Large intestine (tissue), 3 donors: ENCODE measurements at regions not wholly inside any gene's neighbourhood (a gene's known extent, or its start where the extent isn't known, plus 50 kb on each side); places are given as distances from the start of the nearest gene placed in this dataset.

Experiments used
- DNase-seq, 2 donors: peaks; one replicate each; pipeline versions ENCODE4 v3.0.0 to v3.0.0-alpha.2; 2013
- H3K27ac ChIP-seq: one replicate; pipeline ENCODE4 v1.5.1; 2013; ENCODE audit warnings: low read length
- H3K27me3 ChIP-seq: 2 replicates; pipeline ENCODE4 v1.6.1; 2013; ENCODE audit warnings: low read length; ENCODE audit not compliant: control insufficient read depth, insufficient read depth
- H3K36me3 ChIP-seq: 2 replicates; pipeline ENCODE4 v1.6.1; 2013; ENCODE audit warnings: low read length; ENCODE audit not compliant: control insufficient read depth, insufficient read depth
- H3K4me1 ChIP-seq: one replicate; pipeline ENCODE4 v1.6.1; 2013; ENCODE audit warnings: low read length; ENCODE audit not compliant: control insufficient read depth, insufficient read depth
- H3K4me3 ChIP-seq: one replicate; pipeline ENCODE4 v1.5.1; 2013; ENCODE audit warnings: low read length
- H3K9me3 ChIP-seq: one replicate; pipeline ENCODE4 v1.6.1; 2013; ENCODE audit warnings: mild to moderate bottlenecking, low read depth, low read length, moderate library complexity; ENCODE audit not compliant: control insufficient read depth
- WGBS: methylation state at CpG from one replicate; pipeline ENCODE4 v1.1.5; 2013; ENCODE audit warnings: low lambda C conversion rate; ENCODE audit not compliant: insufficient coverage; 5-methylcytosine and 5-hydroxymethylcytosine counted together

GRCh38 chr5:33299621-33300208 is 141.1 kb upstream of the TARS1 start:
- H3K4me1 ChIP-seq, result no peaks in the 10 kb centered on the region
- H3K9me3 ChIP-seq, result peaks cover 3% of the 10 kb centered on the region
- no peak overlapping the region for H3K4me3 ChIP-seq
- H3K27me3 ChIP-seq, result no peaks in the 10 kb centered on the region
- WGBS, result 0% methylated on average over 3 of the region's 5 CpGs
- no peaks in the 10 kb centered on the region for H3K36me3 ChIP-seq
- H3K27ac ChIP-seq, result no peak overlapping the region
- DNase-seq, result peak in 1 of 2 donors; percentile 24

- peaks cover 3% of the 10 kb centered on the region for H3K9me3 ChIP-seq
- no peaks in the 10 kb centered on the region for H3K4me1 ChIP-seq
- no CpG with 5 or more reads among the region's 3 CpGs for WGBS
- no peak overlapping the region for H3K4me3 ChIP-seq
- DNase-seq, result no peak
- H3K36me3 ChIP-seq, result no peaks in the 10 kb centered on the region
- H3K27me3 ChIP-seq, result no peaks in the 10 kb centered on the region
- no peak overlapping the region for H3K27ac ChIP-seq
These were observed 140.5 kb upstream of the TARS1 start for GRCh38 chr5:33300209-33300742.

- Histone ChIP-seq H3K27me3 (no peaks in the 10 kb centered on the region), H3K4me3 (no peak overlapping the region), H3K27ac (no peak overlapping the region), H3K9me3 (no peaks in the 10 kb centered on the region), H3K4me1 (peaks cover 9% of the 10 kb centered on the region), H3K36me3 (no peaks in the 10 kb centered on the region)
- no peak for DNase-seq
- 86% methylated on average over 1 of the region's 1 CpG for WGBS
These were observed 137.1 kb upstream of the TARS1 start for GRCh38 chr5:33303579-33304095.

DNA sequence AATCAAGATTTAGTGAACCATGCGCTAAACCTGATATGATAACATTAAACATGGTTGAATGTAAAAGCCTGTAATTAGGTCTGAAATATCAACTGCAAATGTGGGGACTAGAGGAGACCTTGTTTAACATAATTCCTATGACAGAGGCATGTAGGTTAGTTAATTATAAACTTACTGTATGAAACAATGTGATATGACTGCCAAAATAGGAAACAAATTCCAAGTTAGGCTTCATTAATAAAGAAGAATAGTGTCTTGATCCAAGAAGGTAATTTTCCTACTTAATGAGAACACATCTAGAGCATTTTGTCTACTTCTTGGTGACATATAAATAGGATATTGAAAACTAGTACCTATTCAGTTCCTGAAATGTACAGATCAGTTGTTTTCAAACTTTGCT is 136.2 kb upstream of the TARS1 start:
- no peak overlapping the region for H3K27ac ChIP-seq
- H3K4me1 ChIP-seq, result peaks cover 14% of the 10 kb centered on the region

DNA sequence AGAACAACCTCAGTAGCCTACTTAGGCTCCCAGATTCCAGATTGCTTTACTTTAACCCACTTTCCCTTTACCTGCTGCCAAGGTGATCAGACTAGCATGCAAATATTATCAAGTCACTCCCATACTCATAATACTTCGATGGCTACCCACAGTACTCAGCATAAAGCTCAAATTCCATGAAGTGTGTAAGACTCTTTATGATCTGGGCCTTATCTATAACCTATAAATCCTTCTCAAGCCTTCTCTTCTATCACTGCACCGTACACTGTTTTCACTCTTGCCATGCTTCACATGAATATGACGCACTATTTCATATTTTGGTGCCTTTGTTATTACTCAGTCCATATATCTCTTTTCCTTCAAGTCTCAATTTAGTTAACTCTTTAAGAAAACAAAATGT is 135.2 kb upstream of the TARS1 start:
- Histone ChIP-seq H3K4me1 (peaks cover 19% of the 10 kb centered on the region), H3K9me3 (no peaks in the 10 kb centered on the region), H3K27me3 (no peaks in the 10 kb centered on the region), H3K4me3 (no peak overlapping the region), H3K36me3 (no peaks in the 10 kb centered on the region), H3K27ac (no peak overlapping the region)
- peak; percentile 33 to 62 for DNase-seq
- WGBS, result 40% methylated on average over 2 of the region's 3 CpGs

More for the DNA sequence above, 136.2 kb upstream of the TARS1 start:
- DNase-seq, result no peak
- 57% methylated on average over 1 of the region's 1 CpG for WGBS
- no peaks in the 10 kb centered on the region for H3K27me3 ChIP-seq
- H3K9me3 ChIP-seq, result no peaks in the 10 kb centered on the region
- H3K4me3 ChIP-seq, result no peak overlapping the region
- H3K36me3 ChIP-seq, result no peaks in the 10 kb centered on the region

DNA sequence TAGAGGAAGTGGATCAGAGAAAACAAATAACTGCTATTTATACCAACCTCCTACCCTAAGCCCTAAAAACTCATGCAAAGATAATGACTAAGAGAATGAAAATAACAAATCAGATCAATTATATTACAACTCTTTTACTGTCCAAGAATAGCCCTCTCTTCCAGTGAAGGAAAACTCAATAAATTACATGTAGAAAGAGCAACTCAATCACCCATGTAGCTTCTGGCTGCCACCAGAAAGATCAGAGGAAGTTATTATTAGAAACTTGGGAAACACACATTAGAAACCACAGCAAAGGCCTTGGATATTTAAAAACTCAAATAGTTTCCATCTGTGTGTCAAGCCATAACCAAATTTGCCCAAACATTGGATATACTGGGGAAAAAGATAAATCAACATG is 134.0 kb upstream of the TARS1 start:
- Histone ChIP-seq H3K27me3 (no peaks in the 10 kb centered on the region), H3K36me3 (no peaks in the 10 kb centered on the region), H3K27ac (no peak overlapping the region), H3K9me3 (no peaks in the 10 kb centered on the region), H3K4me1 (peaks cover 19% of the 10 kb centered on the region), H3K4me3 (no peak overlapping the region)
- DNase-seq, result no peak

- Histone ChIP-seq H3K27ac (peak overlapping the region; percentile 52), H3K36me3 (no peaks in the 10 kb centered on the region), H3K9me3 (no peaks in the 10 kb centered on the region), H3K4me1 (peaks cover 19% of the 10 kb centered on the region), H3K27me3 (no peaks in the 10 kb centered on the region), H3K4me3 (no peak overlapping the region)
- WGBS, result no CpG with 5 or more reads among the region's 1 CpG
- no peak for DNase-seq
These were observed 132.2 kb upstream of the TARS1 start for GRCh38 chr5:33308586-33308985.

- Histone ChIP-seq H3K36me3 (no peaks in the 10 kb centered on the region), H3K4me1 (peaks cover 19% of the 10 kb centered on the region), H3K27ac (peak overlapping the region; percentile 52), H3K4me3 (no peak overlapping the region), H3K27me3 (no peaks in the 10 kb centered on the region), H3K9me3 (no peaks in the 10 kb centered on the region)
- WGBS, result 17% methylated on average over 1 of the region's 2 CpGs
- peak; percentile 55 to 75 for DNase-seq
These were observed 131.7 kb upstream of the TARS1 start for GRCh38 chr5:33309068-33309467.

DNA sequence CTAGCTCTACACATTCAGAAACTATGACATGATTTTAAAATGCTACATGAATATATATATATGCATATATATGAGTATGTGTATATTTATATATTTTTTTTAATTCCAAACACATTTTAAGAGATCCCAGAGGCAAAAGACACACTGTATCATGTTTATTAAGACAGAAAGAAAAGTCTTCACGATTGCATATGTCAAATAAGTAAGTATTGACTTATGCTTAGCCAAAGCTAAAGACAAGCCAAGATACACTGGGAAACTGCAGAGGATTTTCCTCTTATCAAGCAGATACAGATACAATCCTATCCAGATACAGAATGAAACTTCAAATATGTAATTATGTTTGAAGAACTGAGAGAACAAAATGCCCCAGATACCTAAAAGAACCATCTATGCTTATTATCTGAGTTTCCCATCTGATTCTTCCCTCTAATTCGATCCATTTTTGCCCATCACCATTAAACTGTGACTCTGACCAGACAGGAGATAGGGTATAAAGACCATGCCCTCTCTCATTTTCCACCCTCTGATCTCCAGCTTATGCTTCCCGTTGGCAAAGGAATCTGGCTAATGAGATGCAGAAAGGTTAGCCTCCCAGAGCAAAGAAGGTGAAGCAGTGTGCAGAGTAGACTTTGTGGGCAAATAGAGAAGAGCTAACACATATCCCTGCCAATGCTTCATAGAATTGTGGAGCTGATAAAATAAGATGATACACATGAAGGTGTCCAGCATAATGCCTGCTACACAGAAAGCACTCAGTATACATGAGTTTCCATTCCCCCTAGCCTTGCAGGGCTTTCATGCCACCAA is 131.0 kb upstream of the TARS1 start:
- peaks cover 19% of the 10 kb centered on the region for H3K4me1 ChIP-seq
- no peaks in the 10 kb centered on the region for H3K36me3 ChIP-seq
- H3K9me3 ChIP-seq, result no peaks in the 10 kb centered on the region
- peak overlapping the region; percentile 52 for H3K27ac ChIP-seq
- DNase-seq, result no peak
- H3K4me3 ChIP-seq, result no peak overlapping the region
- no peaks in the 10 kb centered on the region for H3K27me3 ChIP-seq
- 63% methylated on average over 1 of the region's 3 CpGs for WGBS

- peaks cover 19% of the 10 kb centered on the region for H3K4me1 ChIP-seq
- no peak overlapping the region for H3K27ac ChIP-seq
- 60% methylated on average over 1 of the region's 2 CpGs for WGBS
These were observed 130.3 kb upstream of the TARS1 start for GRCh38 chr5:33310451-33310850.

More at GRCh38 chr5:33310451-33310850, 130.3 kb upstream of the TARS1 start:
- Histone ChIP-seq H3K36me3 (no peaks in the 10 kb centered on the region), H3K4me3 (no peak overlapping the region), H3K9me3 (no peaks in the 10 kb centered on the region), H3K27me3 (no peaks in the 10 kb centered on the region)
- no peak for DNase-seq
